ENCODE measurements at regions not wholly inside any gene's neighbourhood (a gene's known extent, or its start where the extent isn't known, plus 50 kb on each side); places are given as distances from the start of the nearest gene placed in this dataset.

DNA sequence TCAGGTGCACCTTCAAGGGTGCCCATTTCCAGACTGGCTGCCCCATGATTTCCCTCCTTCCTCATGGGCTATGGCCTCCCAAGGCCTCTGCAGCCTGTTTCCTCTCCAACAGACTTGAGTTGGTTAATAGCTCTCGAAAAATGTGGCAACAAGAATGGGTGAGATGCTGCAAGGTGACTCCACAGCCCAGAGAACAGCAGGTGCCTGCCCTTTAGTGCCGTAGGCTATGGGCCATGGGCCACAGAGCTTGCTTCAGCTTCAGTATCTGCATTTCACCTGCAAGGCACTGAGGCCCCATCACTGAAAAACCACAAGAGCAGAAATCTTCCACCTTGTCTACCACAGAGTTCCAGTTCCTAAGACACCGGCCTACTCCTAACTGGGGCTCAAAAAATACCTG is 122.0 kb downstream of the ETS2 start:
- TF ChIP-seq, protein P1, sequence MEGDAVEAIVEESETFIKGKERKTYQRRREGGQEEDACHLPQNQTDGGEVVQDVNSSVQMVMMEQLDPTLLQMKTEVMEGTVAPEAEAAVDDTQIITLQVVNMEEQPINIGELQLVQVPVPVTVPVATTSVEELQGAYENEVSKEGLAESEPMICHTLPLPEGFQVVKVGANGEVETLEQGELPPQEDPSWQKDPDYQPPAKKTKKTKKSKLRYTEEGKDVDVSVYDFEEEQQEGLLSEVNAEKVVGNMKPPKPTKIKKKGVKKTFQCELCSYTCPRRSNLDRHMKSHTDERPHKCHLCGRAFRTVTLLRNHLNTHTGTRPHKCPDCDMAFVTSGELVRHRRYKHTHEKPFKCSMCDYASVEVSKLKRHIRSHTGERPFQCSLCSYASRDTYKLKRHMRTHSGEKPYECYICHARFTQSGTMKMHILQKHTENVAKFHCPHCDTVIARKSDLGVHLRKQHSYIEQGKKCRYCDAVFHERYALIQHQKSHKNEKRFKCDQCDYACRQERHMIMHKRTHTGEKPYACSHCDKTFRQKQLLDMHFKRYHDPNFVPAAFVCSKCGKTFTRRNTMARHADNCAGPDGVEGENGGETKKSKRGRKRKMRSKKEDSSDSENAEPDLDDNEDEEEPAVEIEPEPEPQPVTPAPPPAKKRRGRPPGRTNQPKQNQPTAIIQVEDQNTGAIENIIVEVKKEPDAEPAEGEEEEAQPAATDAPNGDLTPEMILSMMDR (IDR thresholded peaks at IDR 0.05; ENCODE audit: low read length), result no peak
- TF ChIP-seq EZH2 (optimal IDR thresholded peaks at IDR 0.05; ENCODE audit: low read depth, low read length) (no peak), EZH2phosphoT487 (IDR thresholded peaks at IDR 0.05; ENCODE audit: low read length) (no peak)

Measured in MM.1S (cell line).